Astrocyte (in vitro differentiated cells and primary cell): ENCODE measurements at regions not wholly inside any gene's neighbourhood (a gene's known extent, or its start where the extent isn't known, plus 50 kb on each side); places are given as distances from the start of the nearest gene placed in this dataset.

ENCODE experiments used
- DNase-seq: peaks from one replicate; pipeline ENCODE4 v3.0.0-alpha.2; 2010; ENCODE audit warnings: low read depth
- FAIRE-seq: peaks from 2 replicates; lab custom pipeline; 2011; peaks lifted over from hg19 to GRCh38; lab: Jason Lieb, UNC
- H2AFZ ChIP-seq: 2 replicates; pipeline ENCODE4 v1.6.0; 2012; ENCODE audit warnings: low read depth, low read length, inconsistent platforms
- H3K27ac ChIP-seq: 2 replicates; pipeline ENCODE4 v1.5.1; 2011; ENCODE audit warnings: low read depth, low read length, inconsistent platforms
- H3K27me3 ChIP-seq: 2 replicates; pipeline ENCODE4 v1.6.0; 2011; ENCODE audit warnings: low read length, inconsistent platforms; ENCODE audit not compliant: insufficient read depth
- H3K36me3 ChIP-seq: 2 replicates; pipeline ENCODE4 v1.5.1; 2011; ENCODE audit warnings: low read length, inconsistent platforms; ENCODE audit not compliant: insufficient read depth
- H3K4me1 ChIP-seq: 2 replicates; pipeline ENCODE4 v1.5.1; 2011; ENCODE audit warnings: low read length, inconsistent platforms; ENCODE audit not compliant: insufficient read depth
- H3K4me2 ChIP-seq: 2 replicates; pipeline ENCODE4 v1.6.0; 2012; ENCODE audit warnings: low read length, inconsistent platforms
- H3K4me3 ChIP-seq: 2 replicates; pipeline ENCODE4 v1.5.1; 2011; ENCODE audit warnings: low read depth, mild to moderate bottlenecking, low read length, inconsistent platforms; ENCODE audit not compliant: insufficient read depth
- H3K79me2 ChIP-seq: 2 replicates; pipeline ENCODE4 v1.6.0; 2012; ENCODE audit warnings: mild to moderate bottlenecking, low read length, inconsistent platforms; ENCODE audit not compliant: insufficient read depth
- H3K9ac ChIP-seq: 2 replicates; pipeline ENCODE4 v1.6.0; 2012; ENCODE audit warnings: mild to moderate bottlenecking, low read length, inconsistent platforms
- H3K9me3 ChIP-seq: 2 replicates; pipeline ENCODE4 v1.5.1; 2012; ENCODE audit warnings: low read depth, mild to moderate bottlenecking, low read length, inconsistent platforms; ENCODE audit not compliant: insufficient read depth
- H4K20me1 ChIP-seq: 2 replicates; pipeline ENCODE4 v1.6.0; 2012; ENCODE audit warnings: low read length, inconsistent platforms; ENCODE audit not compliant: insufficient read depth
- H3K27ac Mint-ChIP-seq: one replicate; pipeline ENCODE4 v1.8.0; 2021; ENCODE audit warnings: mild to moderate bottlenecking, mixed read lengths; ENCODE audit not compliant: unreplicated experiment
- H3K27me3 Mint-ChIP-seq: one replicate; pipeline ENCODE4 v1.8.0; 2021; ENCODE audit warnings: low read depth, mixed read lengths; ENCODE audit not compliant: unreplicated experiment
- H3K36me3 Mint-ChIP-seq: one replicate; pipeline ENCODE4 v1.8.0; 2021; ENCODE audit warnings: low read depth, mixed read lengths; ENCODE audit not compliant: unreplicated experiment
- H3K4me1 Mint-ChIP-seq: one replicate; pipeline ENCODE4 v1.8.0; 2021; ENCODE audit warnings: low read depth, mixed read lengths; ENCODE audit not compliant: unreplicated experiment
- H3K4me3 Mint-ChIP-seq: one replicate; pipeline ENCODE4 v1.8.0; 2021; ENCODE audit warnings: mild to moderate bottlenecking, moderate library complexity, mixed read lengths; ENCODE audit not compliant: unreplicated experiment
- H3K9me3 Mint-ChIP-seq: one replicate; pipeline ENCODE4 v1.8.0; 2021; ENCODE audit warnings: mild to moderate bottlenecking, mixed read lengths; ENCODE audit not compliant: unreplicated experiment
- CTCF ChIP-seq: IDR thresholded peaks from 2 replicates; pipeline ENCODE4 v1.5.1; 2011; ENCODE audit warnings: low read depth, mild to moderate bottlenecking, inconsistent platforms, low read length, moderate library complexity; ENCODE audit not compliant: insufficient read depth
- EZH2 ChIP-seq: IDR thresholded peaks from 2 replicates; pipeline ENCODE4 v1.6.1; 2012; ENCODE audit warnings: mild to moderate bottlenecking, low read length, inconsistent platforms; ENCODE audit not compliant: insufficient read depth

- H3K4me1 Mint-ChIP-seq: peaks cover 20% of the 10 kb centered on the region
- no peak for FAIRE-seq
Measured at GRCh38 chr11:115984228-115984627, 480.0 kb upstream of the CADM1 start.

GRCh38 chr11:115982666-115983065 lies 478.5 kb upstream of the CADM1 start:
- Histone ChIP-seq H3K27ac (no peak overlapping the region), H4K20me1 (no peaks in the 10 kb centered on the region), H3K4me3 (no peak overlapping the region), H2AFZ (no peak overlapping the region), H3K9me3 (no peaks in the 10 kb centered on the region), H3K36me3 (no peaks in the 10 kb centered on the region), H3K79me2 (no peaks in the 10 kb centered on the region), H3K4me2 (no peak overlapping the region), H3K27me3 (peaks cover 2% of the 10 kb centered on the region), H3K9ac (no peak overlapping the region), H3K4me1 (peaks cover 6% of the 10 kb centered on the region)
- no peak overlapping the region for H3K4me3 Mint-ChIP-seq
- no peak for TF ChIP-seq EZH2
- TF ChIP-seq CTCF: no peak
- H3K36me3 Mint-ChIP-seq: peaks cover 3% of the 10 kb centered on the region
- peaks cover 14% of the 10 kb centered on the region for H3K27me3 Mint-ChIP-seq
- DNase-seq (no peak), FAIRE-seq (no peak)
- no peak overlapping the region for H3K27ac Mint-ChIP-seq
- H3K4me1 Mint-ChIP-seq: peaks cover 19% of the 10 kb centered on the region
- peaks cover 2% of the 10 kb centered on the region for H3K9me3 Mint-ChIP-seq

More at GRCh38 chr11:115984228-115984627, 480.0 kb upstream of the CADM1 start:
- H3K9me3 Mint-ChIP-seq: peaks cover 2% of the 10 kb centered on the region
- Histone ChIP-seq H3K27me3 (peaks cover 2% of the 10 kb centered on the region), H2AFZ (no peak overlapping the region), H3K9ac (no peak overlapping the region), H3K9me3 (no peaks in the 10 kb centered on the region), H3K36me3 (no peaks in the 10 kb centered on the region), H3K27ac (no peak overlapping the region), H3K4me2 (no peak overlapping the region), H4K20me1 (no peaks in the 10 kb centered on the region), H3K4me1 (peaks cover 6% of the 10 kb centered on the region), H3K79me2 (no peaks in the 10 kb centered on the region), H3K4me3 (no peak overlapping the region)
- no peak overlapping the region for H3K4me3 Mint-ChIP-seq
- DNase-seq: no peak
- H3K36me3 Mint-ChIP-seq: peaks cover 3% of the 10 kb centered on the region
- peaks cover 14% of the 10 kb centered on the region for H3K27me3 Mint-ChIP-seq
- no peak overlapping the region for H3K27ac Mint-ChIP-seq
- no peak for TF ChIP-seq EZH2
- TF ChIP-seq CTCF: no peak

- FAIRE-seq: no peak
- H3K9me3 Mint-ChIP-seq: peaks cover 2% of the 10 kb centered on the region
- Histone ChIP-seq H3K4me3 (no peak overlapping the region), H3K79me2 (no peaks in the 10 kb centered on the region), H3K9ac (no peak overlapping the region), H4K20me1 (no peaks in the 10 kb centered on the region), H3K27ac (no peak overlapping the region), H2AFZ (no peak overlapping the region), H3K4me2 (no peak overlapping the region), H3K9me3 (no peaks in the 10 kb centered on the region), H3K36me3 (no peaks in the 10 kb centered on the region), H3K4me1 (peaks cover 6% of the 10 kb centered on the region), H3K27me3 (no peaks in the 10 kb centered on the region)
- no peak overlapping the region for H3K4me3 Mint-ChIP-seq
- peaks cover 11% of the 10 kb centered on the region for H3K27me3 Mint-ChIP-seq
- peaks cover 19% of the 10 kb centered on the region for H3K4me1 Mint-ChIP-seq
- DNase-seq: no peak
- TF ChIP-seq CTCF (no peak), EZH2 (no peak)
- H3K27ac Mint-ChIP-seq: no peak overlapping the region
- peaks cover 1% of the 10 kb centered on the region for H3K36me3 Mint-ChIP-seq
Measured at GRCh38 chr11:115981814-115982471, 477.7 kb upstream of the CADM1 start.
